ENCODE measurements at regions not wholly inside any gene's neighbourhood (a gene's known extent, or its start where the extent isn't known, plus 50 kb on each side); places are given as distances from the start of the nearest gene placed in this dataset.
"Not testable (repeated sequence)": the region's sequence is repeated elsewhere in the genome, so short reads cannot be mapped to it uniquely, and the experiment has no call there.

DNA sequence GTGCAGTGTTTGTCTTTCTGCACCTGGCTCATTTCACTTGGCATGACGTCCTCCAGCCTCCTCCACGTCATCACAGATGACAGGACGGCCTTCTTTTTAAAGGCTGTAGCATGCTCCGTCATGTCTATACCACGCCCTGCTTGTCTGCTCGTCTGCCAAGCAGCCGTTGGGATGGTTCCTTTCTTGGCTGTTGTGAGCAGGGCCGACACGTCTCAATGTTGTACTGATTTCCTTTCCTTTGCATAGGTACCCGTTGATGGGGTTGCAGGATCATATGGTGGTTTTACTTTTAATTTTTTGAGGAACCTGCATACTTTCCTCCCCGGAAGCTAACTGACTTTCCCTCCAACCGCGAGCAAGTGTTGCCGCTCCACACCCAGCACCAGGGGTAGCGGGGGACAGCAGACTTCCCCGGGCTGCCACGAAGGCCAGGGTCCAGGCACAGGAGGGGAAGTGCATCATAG, 212.2 kb upstream of the ZNF469 start:
- no peaks in the 10 kb centered on the region for H3K36me3 ChIP-seq (ENCODE audit: control insufficient read depth, insufficient read depth, low read length)
- H3K27ac ChIP-seq (ENCODE audit: insufficient read depth, low read length, poor library complexity, severe bottlenecking): no peak overlapping the region
- H3K4me1 ChIP-seq (ENCODE audit: control insufficient read depth, insufficient read depth, low read length, poor library complexity, severe bottlenecking): no peaks in the 10 kb centered on the region
- H3K27me3 ChIP-seq (replicated peaks; ENCODE audit: control insufficient read depth, insufficient read depth, low read length, poor library complexity, severe bottlenecking): no peaks in the 10 kb centered on the region
- H3K9me3 ChIP-seq (ENCODE audit: control insufficient read depth, low read length): no peaks in the 10 kb centered on the region
- H3K4me3 ChIP-seq (ENCODE audit: insufficient read depth, low read depth, low read length, poor library complexity, severe bottlenecking): no peak overlapping the region
- DNase-seq: no peak

DNA sequence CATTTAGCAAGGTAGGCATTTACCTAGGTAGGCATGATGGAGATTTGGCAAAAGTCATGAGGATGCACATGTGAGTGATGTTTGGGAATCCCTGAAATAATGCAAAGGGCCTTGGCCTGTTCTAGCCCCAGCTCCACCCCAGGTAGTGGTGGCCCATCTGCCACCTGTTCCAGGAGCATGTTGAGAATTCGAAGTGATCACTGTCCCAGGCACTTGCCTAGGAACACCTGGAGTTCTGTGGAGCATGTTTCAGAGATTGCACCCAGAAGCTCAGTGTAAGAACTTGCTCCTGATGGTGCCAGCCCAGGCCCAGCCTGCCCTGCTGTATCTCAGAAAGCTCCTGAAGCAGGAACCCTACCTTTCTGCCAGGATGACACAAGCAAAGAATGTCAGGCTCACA, 211.6 kb upstream of the ZNF469 start:
- H3K27ac ChIP-seq (ENCODE audit: insufficient read depth, low read length, poor library complexity, severe bottlenecking); H3K4me1 ChIP-seq (ENCODE audit: control insufficient read depth, insufficient read depth, low read length, poor library complexity, severe bottlenecking); H3K4me3 ChIP-seq (ENCODE audit: insufficient read depth, low read depth, low read length, poor library complexity, severe bottlenecking); H3K27me3 ChIP-seq (replicated peaks; ENCODE audit: control insufficient read depth, insufficient read depth, low read length, poor library complexity, severe bottlenecking); H3K36me3 ChIP-seq (ENCODE audit: control insufficient read depth, insufficient read depth, low read length); DNase-seq; H3K9me3 ChIP-seq (ENCODE audit: control insufficient read depth, low read length): not testable (repeated sequence)

DNA sequence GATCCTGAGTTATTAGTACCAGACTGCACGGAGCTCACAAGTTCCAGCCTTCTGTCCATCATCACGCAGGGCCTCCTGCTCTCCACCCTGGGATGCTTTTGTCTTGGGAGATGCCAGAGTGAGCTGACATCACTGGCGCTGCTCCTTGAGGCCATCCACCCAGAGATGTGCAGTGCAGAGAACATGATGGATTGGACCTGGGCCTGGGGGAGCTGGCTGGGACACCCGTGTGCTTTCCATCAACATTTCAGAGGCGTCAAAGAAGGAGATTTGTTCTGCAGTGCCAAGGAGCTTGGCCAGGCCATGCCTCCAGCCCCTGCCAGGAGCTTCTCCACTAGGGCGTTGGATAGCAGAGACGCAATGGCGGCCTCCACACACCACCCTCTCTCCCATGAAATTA, 206.6 kb upstream of the ZNF469 start:
- H3K4me3 ChIP-seq (ENCODE audit: insufficient read depth, low read depth, low read length, poor library complexity, severe bottlenecking); H3K27ac ChIP-seq (ENCODE audit: insufficient read depth, low read length, poor library complexity, severe bottlenecking); H3K36me3 ChIP-seq (ENCODE audit: control insufficient read depth, insufficient read depth, low read length); H3K9me3 ChIP-seq (ENCODE audit: control insufficient read depth, low read length); H3K27me3 ChIP-seq (replicated peaks; ENCODE audit: control insufficient read depth, insufficient read depth, low read length, poor library complexity, severe bottlenecking); DNase-seq; H3K4me1 ChIP-seq (ENCODE audit: control insufficient read depth, insufficient read depth, low read length, poor library complexity, severe bottlenecking): not testable (repeated sequence)

DNA sequence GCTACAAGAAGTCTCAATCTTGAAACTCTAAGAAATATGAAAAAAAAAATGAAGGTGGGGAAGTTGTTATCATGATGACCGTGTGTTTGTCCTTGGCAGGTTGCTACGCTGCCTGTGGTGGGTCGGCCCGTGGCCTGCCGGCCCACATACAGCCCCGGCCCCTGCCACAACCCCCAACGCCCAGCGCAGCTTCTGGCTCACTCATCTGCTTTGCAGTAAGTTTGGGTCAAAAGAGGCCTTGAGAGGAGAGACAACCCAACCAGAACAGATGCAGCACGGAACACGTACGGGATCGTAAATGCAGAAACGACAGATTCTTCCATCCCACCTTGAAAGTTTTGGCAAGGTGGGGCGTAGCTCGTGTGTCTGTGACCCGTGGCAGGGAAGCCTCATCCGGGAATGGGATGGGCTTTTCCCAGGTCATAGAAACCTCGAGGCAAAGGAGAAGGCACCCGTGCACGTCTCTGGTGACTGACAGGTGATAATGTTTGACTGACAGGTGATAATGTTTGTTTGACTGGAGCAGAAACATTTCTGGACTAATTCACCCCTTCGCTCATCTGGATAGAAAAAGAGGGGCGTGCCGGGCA, 206.1 kb upstream of the ZNF469 start:
- not testable (repeated sequence) for H3K27me3 ChIP-seq (replicated peaks; ENCODE audit: control insufficient read depth, insufficient read depth, low read length, poor library complexity, severe bottlenecking); DNase-seq; H3K36me3 ChIP-seq (ENCODE audit: control insufficient read depth, insufficient read depth, low read length); H3K9me3 ChIP-seq (ENCODE audit: control insufficient read depth, low read length); H3K4me1 ChIP-seq (ENCODE audit: control insufficient read depth, insufficient read depth, low read length, poor library complexity, severe bottlenecking); H3K4me3 ChIP-seq (ENCODE audit: insufficient read depth, low read depth, low read length, poor library complexity, severe bottlenecking); H3K27ac ChIP-seq (ENCODE audit: insufficient read depth, low read length, poor library complexity, severe bottlenecking)

DNA sequence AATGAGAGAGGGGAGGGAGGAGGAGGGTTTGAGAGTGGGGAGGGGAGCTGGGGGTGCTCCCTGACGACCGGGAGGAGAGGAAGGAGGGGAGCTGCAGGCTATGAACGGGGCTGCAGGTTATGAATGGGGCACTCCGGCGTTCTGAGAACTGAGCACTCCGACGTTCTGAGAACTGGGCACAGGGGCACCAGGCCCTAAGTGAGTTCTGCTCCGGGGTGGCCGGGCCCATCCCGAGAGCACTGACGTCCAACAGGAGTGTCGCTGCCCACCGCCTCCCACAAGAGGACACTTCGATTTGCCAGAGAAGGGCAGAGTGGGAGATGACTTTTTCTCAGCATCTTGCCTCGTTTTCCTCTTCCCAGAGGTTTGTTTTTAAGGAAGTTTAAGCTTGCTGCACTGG, 204.5 kb upstream of the ZNF469 start:
- not testable (repeated sequence) for DNase-seq; H3K27me3 ChIP-seq (replicated peaks; ENCODE audit: control insufficient read depth, insufficient read depth, low read length, poor library complexity, severe bottlenecking); H3K4me1 ChIP-seq (ENCODE audit: control insufficient read depth, insufficient read depth, low read length, poor library complexity, severe bottlenecking)

DNA sequence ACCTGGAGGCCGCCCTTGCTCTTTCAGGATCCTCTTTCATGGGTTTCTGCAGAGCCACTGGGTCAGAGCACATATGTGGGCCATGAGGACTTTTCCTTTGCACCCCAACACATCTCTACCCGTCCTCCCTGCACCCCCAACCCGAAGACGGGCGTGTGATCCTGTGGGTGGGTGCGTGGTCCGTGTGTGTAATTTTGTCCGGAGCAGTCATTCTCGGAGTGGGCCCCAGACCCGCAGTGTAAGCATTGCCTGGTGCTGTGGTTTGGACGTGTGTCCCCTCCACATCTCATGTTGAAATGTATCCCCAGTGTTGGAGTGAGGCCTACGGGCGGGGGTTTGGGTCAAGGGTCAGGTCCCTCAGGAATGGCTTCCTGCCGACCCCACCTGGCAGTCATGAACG, 203.9 kb upstream of the ZNF469 start:
- H3K9me3 ChIP-seq (ENCODE audit: control insufficient read depth, low read length); H3K27ac ChIP-seq (ENCODE audit: insufficient read depth, low read length, poor library complexity, severe bottlenecking); H3K27me3 ChIP-seq (replicated peaks; ENCODE audit: control insufficient read depth, insufficient read depth, low read length, poor library complexity, severe bottlenecking); DNase-seq; H3K4me3 ChIP-seq (ENCODE audit: insufficient read depth, low read depth, low read length, poor library complexity, severe bottlenecking); H3K36me3 ChIP-seq (ENCODE audit: control insufficient read depth, insufficient read depth, low read length); H3K4me1 ChIP-seq (ENCODE audit: control insufficient read depth, insufficient read depth, low read length, poor library complexity, severe bottlenecking): not testable (repeated sequence)

More for the DNA sequence above, 204.5 kb upstream of the ZNF469 start:
- H3K9me3 ChIP-seq (ENCODE audit: control insufficient read depth, low read length); H3K4me3 ChIP-seq (ENCODE audit: insufficient read depth, low read depth, low read length, poor library complexity, severe bottlenecking); H3K27ac ChIP-seq (ENCODE audit: insufficient read depth, low read length, poor library complexity, severe bottlenecking); H3K36me3 ChIP-seq (ENCODE audit: control insufficient read depth, insufficient read depth, low read length): not testable (repeated sequence)

DNA sequence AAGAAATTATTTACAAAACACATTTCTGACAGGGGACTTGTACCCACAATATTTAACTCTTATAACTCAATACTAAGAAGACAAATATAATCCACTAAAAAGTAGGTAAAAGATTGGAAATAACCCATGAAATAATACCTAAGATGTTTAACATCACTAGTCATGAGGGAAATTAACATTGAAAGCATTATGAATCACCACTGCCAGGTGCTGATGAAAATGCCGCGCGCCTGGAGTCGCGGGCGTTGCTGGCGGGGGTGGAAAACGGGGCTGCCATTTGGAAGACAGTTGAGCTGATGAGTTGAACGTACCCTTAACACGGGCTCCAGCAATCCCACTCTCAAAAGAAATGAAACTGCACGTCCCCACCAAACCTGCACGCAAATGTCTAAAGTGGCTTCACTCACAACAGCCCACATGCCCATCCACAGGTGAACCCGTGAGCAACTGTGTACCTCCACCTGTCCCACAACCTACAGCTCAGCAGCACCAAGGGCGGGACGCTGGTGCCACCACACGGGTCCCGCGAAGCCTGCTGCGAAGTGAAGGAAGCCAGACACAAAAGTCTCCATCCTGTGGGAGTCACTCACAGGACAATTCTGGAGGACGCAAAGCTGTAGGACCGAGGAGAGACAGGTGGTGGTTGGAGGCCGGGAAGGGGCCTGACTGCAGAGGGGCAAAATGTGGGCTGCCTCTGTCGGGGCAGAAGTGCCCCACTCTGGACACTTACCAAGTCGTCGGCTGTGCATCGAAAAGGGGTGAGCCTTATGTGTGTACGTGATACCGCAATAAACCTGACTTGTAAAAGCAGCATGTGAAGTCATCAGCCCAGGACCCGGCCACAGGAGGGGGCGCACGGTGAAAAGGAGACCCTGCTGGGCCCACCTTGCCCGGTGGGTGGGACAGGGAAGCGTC, 199.5 kb upstream of the ZNF469 start:
- H3K36me3 ChIP-seq (ENCODE audit: control insufficient read depth, insufficient read depth, low read length); H3K27ac ChIP-seq (ENCODE audit: insufficient read depth, low read length, poor library complexity, severe bottlenecking); H3K27me3 ChIP-seq (replicated peaks; ENCODE audit: control insufficient read depth, insufficient read depth, low read length, poor library complexity, severe bottlenecking); H3K4me3 ChIP-seq (ENCODE audit: insufficient read depth, low read depth, low read length, poor library complexity, severe bottlenecking); DNase-seq; H3K4me1 ChIP-seq (ENCODE audit: control insufficient read depth, insufficient read depth, low read length, poor library complexity, severe bottlenecking); H3K9me3 ChIP-seq (ENCODE audit: control insufficient read depth, low read length): not testable (repeated sequence)

DNA sequence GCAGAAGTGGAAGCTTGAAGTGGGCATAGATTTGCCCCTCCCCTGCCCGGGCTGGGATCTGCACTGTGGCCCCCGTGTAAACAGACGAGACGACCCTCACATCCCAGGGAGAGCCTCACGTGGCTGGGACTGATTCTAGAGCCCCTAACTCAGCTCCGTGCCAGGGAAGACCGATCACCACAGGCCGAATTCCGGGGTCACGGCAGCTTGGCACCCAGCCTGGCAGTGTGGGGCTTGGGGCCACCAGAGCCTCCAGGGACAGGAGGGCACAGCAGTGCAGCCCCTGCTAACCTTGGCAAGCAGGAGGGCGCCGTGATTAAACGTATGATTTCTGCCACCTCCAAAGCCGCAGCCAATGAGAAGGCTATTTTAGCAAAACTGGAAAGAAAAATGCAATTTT, 198.7 kb upstream of the ZNF469 start:
- DNase-seq; H3K27ac ChIP-seq (ENCODE audit: insufficient read depth, low read length, poor library complexity, severe bottlenecking); H3K36me3 ChIP-seq (ENCODE audit: control insufficient read depth, insufficient read depth, low read length); H3K27me3 ChIP-seq (replicated peaks; ENCODE audit: control insufficient read depth, insufficient read depth, low read length, poor library complexity, severe bottlenecking); H3K4me3 ChIP-seq (ENCODE audit: insufficient read depth, low read depth, low read length, poor library complexity, severe bottlenecking); H3K9me3 ChIP-seq (ENCODE audit: control insufficient read depth, low read length); H3K4me1 ChIP-seq (ENCODE audit: control insufficient read depth, insufficient read depth, low read length, poor library complexity, severe bottlenecking): not testable (repeated sequence)

DNA sequence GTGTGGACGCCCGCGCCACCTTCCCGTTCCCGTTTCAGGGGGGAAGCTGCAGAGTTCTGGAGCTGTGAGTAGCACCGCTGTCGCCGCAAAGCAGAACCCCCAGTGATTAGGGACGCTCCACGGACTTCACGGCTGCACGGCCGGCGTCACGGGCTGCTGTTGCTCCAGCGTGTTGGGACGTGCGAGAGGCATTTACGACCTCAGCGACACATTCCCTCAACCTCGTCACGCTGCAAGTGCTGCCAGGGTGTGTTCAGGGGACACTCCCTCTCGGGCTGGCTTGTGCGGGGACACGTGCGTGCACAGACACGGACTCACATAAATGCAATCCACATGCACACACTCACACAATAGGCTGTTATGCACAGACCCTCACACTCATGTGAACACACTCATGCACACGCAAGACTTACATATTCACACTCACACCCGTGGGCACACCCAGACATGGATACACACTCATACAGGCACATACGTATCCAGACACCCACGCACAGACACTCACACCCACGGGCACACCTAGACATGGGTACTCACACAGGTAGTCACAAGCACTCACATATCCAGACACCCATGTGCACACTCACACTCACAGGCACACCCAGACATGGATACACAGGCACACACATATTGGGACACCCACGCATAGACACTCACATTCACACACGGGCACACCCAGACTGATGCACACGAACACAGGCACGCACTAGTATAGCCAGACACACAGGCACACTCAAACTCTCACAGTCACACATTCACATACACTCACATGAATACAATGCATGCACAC, 198.0 kb upstream of the ZNF469 start:
- H3K4me3 ChIP-seq (ENCODE audit: insufficient read depth, low read depth, low read length, poor library complexity, severe bottlenecking); H3K27ac ChIP-seq (ENCODE audit: insufficient read depth, low read length, poor library complexity, severe bottlenecking); H3K36me3 ChIP-seq (ENCODE audit: control insufficient read depth, insufficient read depth, low read length): not testable (repeated sequence)

DNA sequence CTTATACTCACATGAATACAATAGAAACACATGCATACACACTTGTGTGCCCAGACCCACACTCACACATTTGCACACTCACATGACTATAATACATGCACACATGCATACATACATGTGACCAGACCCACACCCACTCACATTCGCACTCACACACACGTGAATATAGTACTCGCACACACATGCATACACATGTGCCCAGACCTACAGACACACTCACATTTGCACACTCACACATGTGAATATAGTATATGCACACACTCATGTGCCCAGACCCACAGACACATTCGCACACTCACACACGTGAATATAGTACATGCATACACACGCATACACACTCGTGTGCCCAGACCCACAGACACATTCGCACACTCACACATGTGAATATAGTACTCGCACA, 197.4 kb upstream of the ZNF469 start:
- not testable (repeated sequence) for H3K4me3 ChIP-seq (ENCODE audit: insufficient read depth, low read depth, low read length, poor library complexity, severe bottlenecking); H3K9me3 ChIP-seq (ENCODE audit: control insufficient read depth, low read length); H3K36me3 ChIP-seq (ENCODE audit: control insufficient read depth, insufficient read depth, low read length); DNase-seq; H3K27ac ChIP-seq (ENCODE audit: insufficient read depth, low read length, poor library complexity, severe bottlenecking); H3K4me1 ChIP-seq (ENCODE audit: control insufficient read depth, insufficient read depth, low read length, poor library complexity, severe bottlenecking); H3K27me3 ChIP-seq (replicated peaks; ENCODE audit: control insufficient read depth, insufficient read depth, low read length, poor library complexity, severe bottlenecking)

More for the DNA sequence above, 198.0 kb upstream of the ZNF469 start:
- H3K4me1 ChIP-seq (ENCODE audit: control insufficient read depth, insufficient read depth, low read length, poor library complexity, severe bottlenecking); H3K9me3 ChIP-seq (ENCODE audit: control insufficient read depth, low read length); DNase-seq; H3K27me3 ChIP-seq (replicated peaks; ENCODE audit: control insufficient read depth, insufficient read depth, low read length, poor library complexity, severe bottlenecking): not testable (repeated sequence)
